OCI-LY3 (cell line): ENCODE measurements at regions not wholly inside any gene's neighbourhood (a gene's known extent, or its start where the extent isn't known, plus 50 kb on each side); places are given as distances from the start of the nearest gene placed in this dataset.

Experiments used
- H2AFZ ChIP-seq: fragments of 200-600, 300-600 bp; shearing (Covaris generic); 2 replicates; pipeline ENCODE4 v1.6.0; 2014; ENCODE audit warnings: antibody characterized with exemption, low read depth, low read length
- H3K27ac ChIP-seq: fragments of 200-600, 300-600 bp; sonication (generic); 2 replicates; pipeline ENCODE4 v1.5.1; 2014; ENCODE audit warnings: mild to moderate bottlenecking, low read length, moderate library complexity, mixed read lengths
- H3K27me3 ChIP-seq: fragments of 200-600, 300-600 bp; sonication (generic); 2 replicates; pipeline ENCODE4 v1.6.1; 2014; ENCODE audit warnings: low read depth, low read length, mixed read lengths
- H3K36me3 ChIP-seq: fragments of 200-600, 300-600 bp; sonication (generic); replicated peaks from 2 replicates; pipeline ENCODE3; 2014; ENCODE audit warnings: low read depth, low read length, mixed read lengths
- H3K4me1 ChIP-seq: fragments of 300-600, 200-600 bp; sonication (generic); 2 replicates; pipeline ENCODE4 v1.6.1; 2014; ENCODE audit warnings: low read length, mixed read lengths
- H3K4me2 ChIP-seq: fragments of 200-600, 300-600 bp; sonication (generic); 2 replicates; pipeline ENCODE4 v1.6.1; 2014; ENCODE audit warnings: low read length, mixed read lengths
- H3K4me3 ChIP-seq: fragments of 300-600, 200-600 bp; sonication (generic); 2 replicates; pipeline ENCODE4 v1.5.1; 2014; ENCODE audit warnings: antibody characterized with exemption, mild to moderate bottlenecking, low read length, moderate library complexity
- H3K79me2 ChIP-seq: fragments of 300-600, 200-600 bp; shearing (Covaris generic); 2 replicates; pipeline ENCODE4 v1.6.1; 2014; ENCODE audit warnings: mild to moderate bottlenecking, low read length, mixed read lengths
- H3K9ac ChIP-seq: fragments of 300-600, 200-600 bp; shearing (Covaris generic); 2 replicates; pipeline ENCODE4 v1.6.0; 2014; ENCODE audit warnings: mild to moderate bottlenecking, low read length, moderate library complexity
- H3K9me3 ChIP-seq: fragments of 200-600, 300-600 bp; shearing (Covaris generic); 2 replicates; pipeline ENCODE4 v1.6.1; 2014; ENCODE audit warnings: low read length, mixed read lengths; ENCODE audit not compliant: insufficient read depth
- H4K20me1 ChIP-seq: fragments of 200-600, 300-600 bp; sonication (generic); 2 replicates; pipeline ENCODE4 v1.6.1; 2016; ENCODE audit warnings: low read length, mixed read lengths; ENCODE audit not compliant: insufficient read depth
- CTCF ChIP-seq: fragments of 200-600, 300-600 bp; sonication (generic); IDR thresholded peaks from 2 replicates; pipeline ENCODE4 v1.5.1; 2014; ENCODE audit warnings: antibody characterized with exemption, low read length, low read depth
- EZH2phosphoT487 ChIP-seq: fragments of 200-600 bp; shearing (Covaris generic); IDR thresholded peaks from 2 replicates; pipeline ENCODE4 v1.6.1; 2018; ENCODE audit warnings: antibody characterized with exemption, mixed run types, low read depth

- no peak overlapping the region for H3K4me3 ChIP-seq
- no peak overlapping the region for H3K9ac ChIP-seq
- H3K36me3 ChIP-seq: peaks cover 4% of the 10 kb centered on the region
- no peaks in the 10 kb centered on the region for H4K20me1 ChIP-seq
- no peaks in the 10 kb centered on the region for H3K79me2 ChIP-seq
- H3K27ac ChIP-seq: no peak overlapping the region
- no peaks in the 10 kb centered on the region for H3K27me3 ChIP-seq
- no peaks in the 10 kb centered on the region for H3K4me1 ChIP-seq
- TF ChIP-seq CTCF: no peak
- TF ChIP-seq EZH2phosphoT487: no peak
- H2AFZ ChIP-seq: no peak overlapping the region
- H3K4me2 ChIP-seq: no peak overlapping the region
- H3K9me3 ChIP-seq: peaks cover 16% of the 10 kb centered on the region
Observed at GRCh38 chr11:28849053-28849452, 740.9 kb downstream of the METTL15 start.

- Histone ChIP-seq H3K9me3 (no peaks in the 10 kb centered on the region), H4K20me1 (no peaks in the 10 kb centered on the region), H3K4me2 (no peak overlapping the region), H3K36me3 (no peaks in the 10 kb centered on the region), H3K9ac (no peak overlapping the region), H3K4me1 (no peaks in the 10 kb centered on the region), H3K27me3 (no peaks in the 10 kb centered on the region), H3K27ac (no peak overlapping the region), H3K79me2 (no peaks in the 10 kb centered on the region), H2AFZ (no peak overlapping the region), H3K4me3 (no peak overlapping the region)
- TF ChIP-seq CTCF (no peak), EZH2phosphoT487 (no peak)
Observed at GRCh38 chr11:28842716-28843115, 734.5 kb downstream of the METTL15 start.

- Histone ChIP-seq H4K20me1 (no peaks in the 10 kb centered on the region), H3K9ac (no peak overlapping the region), H3K79me2 (no peaks in the 10 kb centered on the region), H2AFZ (no peak overlapping the region), H3K36me3 (no peaks in the 10 kb centered on the region), H3K27me3 (no peaks in the 10 kb centered on the region), H3K27ac (no peak overlapping the region), H3K9me3 (no peaks in the 10 kb centered on the region), H3K4me1 (no peaks in the 10 kb centered on the region), H3K4me3 (no peak overlapping the region), H3K4me2 (no peak overlapping the region)
- no peak for TF ChIP-seq EZH2phosphoT487
Observed at GRCh38 chr11:28838741-28839140, 730.6 kb downstream of the METTL15 start.

DNA sequence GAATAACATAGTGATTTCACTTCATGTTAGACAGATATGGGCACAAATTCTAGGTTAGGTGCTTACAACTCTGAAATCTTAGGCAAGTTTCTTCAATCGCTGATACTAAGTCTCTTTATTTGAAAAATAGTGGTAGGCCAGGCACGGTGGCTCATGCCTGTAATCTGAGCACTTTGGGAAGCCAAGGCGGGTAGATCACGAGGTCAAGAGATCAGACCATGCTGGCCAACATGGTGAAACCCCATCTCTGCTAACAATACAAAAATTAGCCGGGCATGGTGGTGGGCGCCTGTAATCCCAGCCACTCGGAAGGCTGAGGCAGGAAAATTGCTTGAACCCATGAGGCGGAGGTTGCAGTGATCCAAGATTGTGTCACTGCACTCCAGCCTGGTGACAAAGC, 729.4 kb downstream of the METTL15 start:
- no peaks in the 10 kb centered on the region for H4K20me1 ChIP-seq
- TF ChIP-seq EZH2phosphoT487: no peak
- no peak for TF ChIP-seq CTCF
- H3K4me2 ChIP-seq: no peak overlapping the region
- H3K4me1 ChIP-seq: no peaks in the 10 kb centered on the region
- H3K27ac ChIP-seq: no peak overlapping the region
- H3K36me3 ChIP-seq: no peaks in the 10 kb centered on the region
- H2AFZ ChIP-seq: no peak overlapping the region
- no peaks in the 10 kb centered on the region for H3K79me2 ChIP-seq
- H3K9ac ChIP-seq: no peak overlapping the region
- no peaks in the 10 kb centered on the region for H3K27me3 ChIP-seq
- no peaks in the 10 kb centered on the region for H3K9me3 ChIP-seq
- no peak overlapping the region for H3K4me3 ChIP-seq
